ENCODE measurements at regions not wholly inside any gene's neighbourhood (a gene's known extent, or its start where the extent isn't known, plus 50 kb on each side); places are given as distances from the start of the nearest gene placed in this dataset.

- TF ChIP-seq POLR2A (IDR thresholded peaks at IDR 0.05) (no peak), CTCF (IDR thresholded peaks at IDR 0.05) (no peak), EP300 (IDR thresholded peaks at IDR 0.05) (no peak)
Observed at GRCh38 chr2:15777795-15778371, 162.5 kb upstream of the MYCN start.

All from sigmoid colon (tissue), 4 donors.